Endodermal cell (in vitro differentiated cells): ENCODE measurements at regions not wholly inside any gene's neighbourhood (a gene's known extent, or its start where the extent isn't known, plus 50 kb on each side); places are given as distances from the start of the nearest gene placed in this dataset.

Experiments used
- DNase-seq: peaks from one replicate; pipeline ENCODE4 v3.0.0-alpha.2; 2017
- H3K27ac ChIP-seq: 2 replicates; pipeline ENCODE4 v1.5.1; 2013; ENCODE audit warnings: mild to moderate bottlenecking, low read depth, low read length, moderate library complexity
- H3K27me3 ChIP-seq: 2 replicates; pipeline ENCODE4 v1.6.1; 2013; ENCODE audit warnings: mild to moderate bottlenecking, low read length, moderate library complexity; ENCODE audit not compliant: insufficient read depth, control insufficient read depth, poor library complexity, severe bottlenecking
- H3K36me3 ChIP-seq: 2 replicates; pipeline ENCODE4 v1.7.0; 2013; ENCODE audit warnings: mild to moderate bottlenecking, low read length, moderate library complexity; ENCODE audit not compliant: control insufficient read depth, insufficient read depth
- H3K4me1 ChIP-seq: one replicate; pipeline ENCODE4 v1.7.0; 2013; ENCODE audit warnings: low read length; ENCODE audit not compliant: control insufficient read depth, insufficient read depth
- H3K4me3 ChIP-seq: 2 replicates; pipeline ENCODE4 v1.5.1; 2013; ENCODE audit warnings: mild to moderate bottlenecking, low read length, moderate library complexity
- H3K9ac ChIP-seq: 2 replicates; pipeline ENCODE4 v1.6.1; 2013; ENCODE audit warnings: mild to moderate bottlenecking, low read length, moderate library complexity; ENCODE audit not compliant: poor library complexity, severe bottlenecking; ENCODE audit errors: extremely low read depth
- H3K9me3 ChIP-seq: 2 replicates; pipeline ENCODE4 v1.6.1; 2013; ENCODE audit warnings: mild to moderate bottlenecking, low read length, moderate library complexity; ENCODE audit not compliant: control insufficient read depth
- H3K27ac Mint-ChIP-seq: 2 replicates; pipeline ENCODE4 v1.8.0; 2020; ENCODE audit warnings: mixed read lengths
- H3K27me3 Mint-ChIP-seq: 2 replicates; pipeline ENCODE4 v1.8.0; 2021; ENCODE audit warnings: mild to moderate bottlenecking, mixed read lengths; ENCODE audit not compliant: insufficient read depth
- H3K36me3 Mint-ChIP-seq: 2 replicates; pipeline ENCODE4 v1.8.0; 2020; ENCODE audit warnings: low read depth, mixed read lengths
- H3K4me1 Mint-ChIP-seq: 2 replicates; pipeline ENCODE4 v1.8.0; 2020; ENCODE audit warnings: mixed read lengths
- H3K4me3 Mint-ChIP-seq: 2 replicates; pipeline ENCODE4 v1.8.0; 2020; ENCODE audit warnings: mild to moderate bottlenecking, moderate library complexity, mixed read lengths
- H3K9me3 Mint-ChIP-seq: 2 replicates; pipeline ENCODE4 v1.8.0; 2020; ENCODE audit warnings: mild to moderate bottlenecking, mixed read lengths
- WGBS, 2 experiments: methylation state at CpG; one replicate each; pipeline versions ENCODE4 v1.1.5 to v1.1.7; 2013; ENCODE audit warnings: missing lambda C conversion rate in 2 of 2, mixed read lengths in 1 of 2; ENCODE audit not compliant: insufficient coverage in 1 of 2, insufficient read length in 1 of 2; 5-methylcytosine and 5-hydroxymethylcytosine counted together
- TF ChIP-seq, protein P1 (sequence below): fragments of 200-600 bp; sonication (generic); conservative IDR thresholded peaks from 2 replicates; pipeline ENCODE4 v1.5.0; 2021; ENCODE audit warnings: antibody characterized with exemption, mild to moderate bottlenecking

DNA sequence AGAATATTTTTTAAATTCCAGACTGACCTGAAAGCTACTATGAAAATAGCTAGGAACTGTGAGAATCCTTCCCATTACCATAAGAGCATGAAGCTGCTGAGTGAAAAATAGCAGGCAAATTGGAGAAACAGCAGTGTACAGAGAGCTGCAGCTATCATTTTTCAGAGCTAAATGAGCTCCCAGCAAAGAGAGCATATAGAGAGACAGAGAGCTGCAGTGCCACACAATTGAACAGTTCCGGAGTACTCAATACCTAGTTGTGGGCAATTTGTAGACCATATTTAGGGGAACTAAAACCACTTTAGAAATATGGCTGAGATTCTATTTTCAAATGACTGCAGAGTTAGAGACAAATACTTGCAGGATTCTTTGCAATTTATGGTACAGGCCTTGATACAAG lies 645.3 kb downstream of the STK39 start:
- Histone ChIP-seq H3K9me3 (peaks cover 9% of the 10 kb centered on the region), H3K36me3 (no peaks in the 10 kb centered on the region), H3K4me1 (no peaks in the 10 kb centered on the region), H3K27me3 (no peaks in the 10 kb centered on the region), H3K4me3 (no peak overlapping the region), H3K9ac (no peak overlapping the region), H3K27ac (no peak overlapping the region)
- H3K4me1 Mint-ChIP-seq, result no peaks in the 10 kb centered on the region
- peaks cover 21% of the 10 kb centered on the region for H3K9me3 Mint-ChIP-seq
- WGBS, 2 experiments, result 94 to 100% methylated on average over 1 of the region's 1 CpG
- TF ChIP-seq, protein P1, sequence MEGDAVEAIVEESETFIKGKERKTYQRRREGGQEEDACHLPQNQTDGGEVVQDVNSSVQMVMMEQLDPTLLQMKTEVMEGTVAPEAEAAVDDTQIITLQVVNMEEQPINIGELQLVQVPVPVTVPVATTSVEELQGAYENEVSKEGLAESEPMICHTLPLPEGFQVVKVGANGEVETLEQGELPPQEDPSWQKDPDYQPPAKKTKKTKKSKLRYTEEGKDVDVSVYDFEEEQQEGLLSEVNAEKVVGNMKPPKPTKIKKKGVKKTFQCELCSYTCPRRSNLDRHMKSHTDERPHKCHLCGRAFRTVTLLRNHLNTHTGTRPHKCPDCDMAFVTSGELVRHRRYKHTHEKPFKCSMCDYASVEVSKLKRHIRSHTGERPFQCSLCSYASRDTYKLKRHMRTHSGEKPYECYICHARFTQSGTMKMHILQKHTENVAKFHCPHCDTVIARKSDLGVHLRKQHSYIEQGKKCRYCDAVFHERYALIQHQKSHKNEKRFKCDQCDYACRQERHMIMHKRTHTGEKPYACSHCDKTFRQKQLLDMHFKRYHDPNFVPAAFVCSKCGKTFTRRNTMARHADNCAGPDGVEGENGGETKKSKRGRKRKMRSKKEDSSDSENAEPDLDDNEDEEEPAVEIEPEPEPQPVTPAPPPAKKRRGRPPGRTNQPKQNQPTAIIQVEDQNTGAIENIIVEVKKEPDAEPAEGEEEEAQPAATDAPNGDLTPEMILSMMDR, result no peak
- no peaks in the 10 kb centered on the region for H3K27me3 Mint-ChIP-seq
- peaks cover 3% of the 10 kb centered on the region for H3K36me3 Mint-ChIP-seq
- no peak overlapping the region for H3K4me3 Mint-ChIP-seq
- DNase-seq, result no peak
- no peak overlapping the region for H3K27ac Mint-ChIP-seq

DNA sequence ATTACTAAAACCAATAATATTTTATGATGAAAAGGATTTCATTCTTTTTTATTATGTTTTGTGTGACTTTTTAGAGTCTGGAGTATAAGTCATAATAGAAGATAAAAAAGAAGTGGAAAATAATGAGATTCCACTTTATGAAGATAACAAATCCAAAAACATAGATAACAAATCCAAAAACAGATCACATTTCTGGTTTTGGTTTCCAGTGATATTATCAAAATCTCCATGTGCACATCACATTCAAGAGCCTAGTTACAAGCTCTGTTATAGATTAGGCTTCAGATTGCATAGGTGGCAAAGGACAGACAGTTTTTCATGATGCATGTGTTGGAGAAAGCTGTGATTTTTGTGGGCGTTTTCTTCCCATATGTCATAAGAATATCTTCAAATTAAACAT lies 648.2 kb downstream of the STK39 start:
- Histone ChIP-seq H3K27me3 (no peaks in the 10 kb centered on the region), H3K4me1 (no peaks in the 10 kb centered on the region), H3K9me3 (peaks cover 9% of the 10 kb centered on the region), H3K4me3 (no peak overlapping the region), H3K27ac (no peak overlapping the region), H3K9ac (no peak overlapping the region), H3K36me3 (no peaks in the 10 kb centered on the region)
- peaks cover 8% of the 10 kb centered on the region for H3K4me1 Mint-ChIP-seq
- H3K9me3 Mint-ChIP-seq, result peaks cover 21% of the 10 kb centered on the region
- no peak overlapping the region for H3K27ac Mint-ChIP-seq
- 80% methylated on average over 1 of the region's 1 CpG; no CpG with 5 or more reads in 1 of the 2 experiments for WGBS, 2 experiments
- no peaks in the 10 kb centered on the region for H3K27me3 Mint-ChIP-seq
- no peak for DNase-seq
- peaks cover 3% of the 10 kb centered on the region for H3K36me3 Mint-ChIP-seq
- no peak overlapping the region for H3K4me3 Mint-ChIP-seq
- TF ChIP-seq, protein P1, result no peak

DNA sequence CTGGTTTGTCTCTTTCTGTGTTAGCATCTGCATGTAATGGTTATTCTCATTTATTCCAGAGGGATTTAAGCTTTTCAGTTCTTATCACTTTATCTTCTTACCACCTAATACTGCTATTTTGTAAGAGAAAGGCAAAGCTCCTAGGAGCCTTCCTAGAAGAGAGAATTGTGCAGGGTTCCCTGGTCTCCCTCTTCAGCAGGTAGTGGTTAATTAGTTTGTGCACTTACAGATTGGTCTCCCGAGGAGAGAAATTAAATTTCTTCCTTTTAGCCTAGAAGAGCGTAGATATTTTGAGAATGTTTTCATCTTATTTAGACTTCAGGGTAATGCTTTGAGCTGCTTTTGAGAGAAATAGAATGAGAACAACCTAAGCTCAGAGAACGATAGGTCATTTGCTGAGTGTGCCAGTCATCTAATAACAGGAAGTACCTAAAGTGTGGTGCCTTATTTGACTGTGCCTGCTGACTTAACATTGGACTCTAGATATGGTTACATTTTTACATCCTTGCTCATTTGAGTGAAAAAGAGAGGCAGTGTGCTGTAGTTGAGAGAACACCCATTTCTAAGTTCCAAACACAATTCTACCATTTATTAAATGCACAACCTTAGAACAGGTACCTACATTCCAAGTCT lies 651.4 kb downstream of the STK39 start:
- peaks cover 8% of the 10 kb centered on the region for H3K4me1 Mint-ChIP-seq
- no peaks in the 10 kb centered on the region for H3K27me3 ChIP-seq
- WGBS, 2 experiments, result 78 to 83% methylated on average over 3 of the region's 3 CpGs

More for the DNA sequence above, 651.4 kb downstream of the STK39 start:
- H3K27ac ChIP-seq, result no peak overlapping the region
- no peak overlapping the region for H3K4me3 Mint-ChIP-seq
- no peak for DNase-seq
- TF ChIP-seq, protein P1, result no peak
- H3K36me3 Mint-ChIP-seq, result no peaks in the 10 kb centered on the region
- no peak overlapping the region for H3K27ac Mint-ChIP-seq
- no peaks in the 10 kb centered on the region for H3K4me1 ChIP-seq
- H3K9me3 Mint-ChIP-seq, result peaks cover 5% of the 10 kb centered on the region
- H3K27me3 Mint-ChIP-seq, result no peaks in the 10 kb centered on the region
- H3K9ac ChIP-seq, result no peak overlapping the region
- H3K4me3 ChIP-seq, result no peak overlapping the region
- no peaks in the 10 kb centered on the region for H3K36me3 ChIP-seq
- no peaks in the 10 kb centered on the region for H3K9me3 ChIP-seq
